GM12801 (cell line): ENCODE measurements at regions not wholly inside any gene's neighbourhood (a gene's known extent, or its start where the extent isn't known, plus 50 kb on each side); places are given as distances from the start of the nearest gene placed in this dataset.

Source experiments
- CTCF ChIP-seq: IDR thresholded peaks from one replicate; pipeline ENCODE4 v1.5.1; 2011; ENCODE audit warnings: control low read depth; ENCODE audit not compliant: insufficient read length; ENCODE audit errors: extremely low read depth

DNA sequence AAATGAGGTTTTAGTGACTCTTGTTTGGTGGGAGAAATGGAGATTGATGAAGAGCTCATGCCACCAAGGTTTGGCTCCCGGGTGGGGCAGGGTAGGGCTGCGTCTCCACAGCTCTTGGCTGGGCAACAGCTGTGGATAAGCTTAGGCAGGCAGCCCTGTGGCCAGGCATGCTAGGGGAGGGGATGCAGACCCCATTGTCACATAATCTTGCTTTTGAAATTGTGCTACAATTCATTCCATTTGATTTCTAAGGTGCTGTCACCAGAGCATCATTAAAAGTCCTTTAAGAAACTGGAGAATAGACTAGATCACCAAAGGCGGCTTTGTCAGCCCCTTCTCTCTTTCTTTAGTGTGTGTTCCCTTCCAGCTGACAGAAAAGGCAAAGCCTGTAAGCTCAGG lies 574.2 kb upstream of the JAG1 start:
- TF ChIP-seq CTCF, result no peak

DNA sequence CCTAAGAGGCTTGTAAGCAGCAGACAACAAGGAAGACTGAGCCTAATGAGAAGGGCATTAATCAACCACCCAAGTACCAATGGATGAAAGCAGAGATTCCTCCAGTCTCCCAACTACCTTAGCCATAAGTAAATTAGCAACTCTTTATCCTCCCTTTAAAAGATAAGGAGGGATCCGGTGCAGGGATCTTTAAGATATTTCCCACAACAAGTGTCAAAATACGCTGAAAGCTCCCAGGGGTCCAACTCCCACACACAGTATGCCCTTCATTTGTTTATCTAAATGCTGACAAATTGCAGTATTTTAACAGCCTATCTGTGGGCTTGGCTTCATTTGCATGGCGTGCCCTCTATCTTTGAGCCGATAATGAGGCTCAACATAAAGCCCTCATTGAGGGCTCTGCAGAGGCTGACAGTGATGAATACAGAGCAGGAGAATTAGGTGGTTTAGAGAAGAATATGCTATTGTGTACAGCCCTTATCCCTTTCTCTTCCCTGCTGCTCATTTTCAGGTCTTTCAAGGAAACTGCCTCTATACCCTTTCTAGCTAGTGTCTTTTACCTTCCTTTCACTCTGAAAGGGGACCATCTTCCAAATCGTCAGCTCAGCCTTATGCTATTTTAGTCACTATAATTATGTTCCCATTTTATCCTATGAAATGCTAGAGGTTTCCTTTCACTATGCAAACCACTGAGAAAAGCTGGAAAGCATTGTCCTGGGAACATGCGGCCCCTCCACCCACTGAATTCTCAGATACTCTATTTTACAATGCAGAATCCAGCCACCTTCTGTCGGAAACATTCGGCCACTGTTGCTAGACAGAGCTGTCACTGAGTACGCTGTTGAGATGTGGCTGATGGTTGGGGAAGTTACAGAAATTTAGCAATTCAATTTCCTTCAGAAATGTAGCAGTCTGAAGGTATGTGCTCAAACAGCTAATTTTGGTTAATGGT lies 575.2 kb upstream of the JAG1 start:
- no peak for TF ChIP-seq CTCF

GRCh38 chr20:11249683-11250082 lies 575.9 kb upstream of the JAG1 start:
- TF ChIP-seq CTCF, result no peak

GRCh38 chr20:11252447-11252846 lies 578.6 kb upstream of the JAG1 start:
- TF ChIP-seq CTCF, result no peak

DNA sequence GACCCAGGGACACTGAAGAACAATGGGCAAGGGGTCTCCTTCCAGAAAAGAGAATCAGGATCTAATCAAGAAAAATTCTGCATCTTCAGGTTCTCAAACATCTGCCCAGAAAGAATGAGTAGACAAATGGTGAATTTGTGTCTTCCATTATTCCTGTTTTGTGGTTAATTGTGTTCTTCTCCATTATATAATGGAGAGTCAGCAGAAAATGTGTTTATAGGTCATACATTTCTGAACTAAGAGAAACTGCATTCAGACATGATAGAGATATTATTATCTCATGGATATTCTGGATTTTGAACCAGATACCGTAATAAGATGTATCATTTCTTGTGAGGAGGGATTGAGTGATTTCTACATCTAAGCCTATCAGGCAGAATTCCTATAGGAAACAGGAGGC lies 581.7 kb upstream of the JAG1 start:
- TF ChIP-seq CTCF, result no peak

GRCh38 chr20:11255860-11256259 lies 582.1 kb upstream of the JAG1 start:
- TF ChIP-seq CTCF, result no peak

DNA sequence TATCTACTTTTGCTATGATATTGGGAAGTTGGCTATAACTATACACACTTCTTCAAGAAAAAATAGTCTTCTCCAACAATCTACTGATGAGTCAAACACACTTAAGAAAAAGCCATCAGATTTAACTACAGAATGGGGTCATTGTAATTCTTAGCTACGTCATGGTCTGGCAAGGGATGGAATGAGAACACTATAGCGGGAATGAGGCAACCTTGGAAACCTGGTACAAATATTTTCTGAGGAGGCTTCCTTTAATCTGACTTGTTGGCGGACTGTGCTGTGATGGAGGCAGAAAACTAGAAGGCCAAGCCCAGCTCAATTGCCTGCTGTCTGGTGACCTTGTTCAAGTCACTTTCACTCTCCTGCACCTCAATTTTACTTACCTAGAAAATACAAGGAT lies 586.8 kb upstream of the JAG1 start:
- TF ChIP-seq CTCF, result no peak
